GM18520 (cell line): ENCODE measurements at regions not wholly inside any gene's neighbourhood (a gene's known extent, or its start where the extent isn't known, plus 50 kb on each side); places are given as distances from the start of the nearest gene placed in this dataset.

Experiments
- ATAC-seq: cut with Tn5 transposase; IDR thresholded peaks from one replicate; pipeline ENCODE4 v1.9.1; 2021; ENCODE audit not compliant: unreplicated experiment

- ATAC-seq = no peak
Observed at GRCh38 chr6:105595829-105596228, 192.9 kb upstream of the PREP start.

- ATAC-seq = no peak
Observed at GRCh38 chr6:105594821-105595220, 191.9 kb upstream of the PREP start.

GRCh38 chr6:105593805-105594671 lies 191.2 kb upstream of the PREP start:
- ATAC-seq = no peak

GRCh38 chr6:105593056-105593690 lies 190.3 kb upstream of the PREP start:
- no peak for ATAC-seq

GRCh38 chr6:105592329-105592728 lies 189.4 kb upstream of the PREP start:
- ATAC-seq = no peak

GRCh38 chr6:105591053-105591452 lies 188.2 kb upstream of the PREP start:
- ATAC-seq = peak; percentile 79

GRCh38 chr6:105588123-105588710 lies 185.3 kb upstream of the PREP start:
- ATAC-seq = no peak

- no peak for ATAC-seq
Observed at GRCh38 chr6:105587349-105588122, 184.7 kb upstream of the PREP start.

GRCh38 chr6:105578179-105578707 lies 175.4 kb upstream of the PREP start:
- no peak for ATAC-seq

GRCh38 chr6:105573556-105573955 lies 170.7 kb upstream of the PREP start:
- no peak for ATAC-seq

- ATAC-seq = no peak
Observed at GRCh38 chr6:105573138-105573537, 170.3 kb upstream of the PREP start.

- ATAC-seq = no peak
Observed at GRCh38 chr6:105570416-105570815, 167.5 kb upstream of the PREP start.

- no peak for ATAC-seq
Observed at GRCh38 chr6:105569706-105570105, 166.8 kb upstream of the PREP start.

- ATAC-seq = no peak
Observed at GRCh38 chr6:105568751-105569150, 165.9 kb upstream of the PREP start.

GRCh38 chr6:105568142-105568541 lies 165.3 kb upstream of the PREP start:
- ATAC-seq = no peak

GRCh38 chr6:105567140-105567539 lies 164.3 kb upstream of the PREP start:
- no peak for ATAC-seq

GRCh38 chr6:105566503-105566902 lies 163.6 kb upstream of the PREP start:
- no peak for ATAC-seq

- no peak for ATAC-seq
Observed at GRCh38 chr6:105564121-105564902, 161.4 kb upstream of the PREP start.

- no peak for ATAC-seq
Observed at GRCh38 chr6:105562027-105562426, 159.1 kb upstream of the PREP start.

GRCh38 chr6:105561486-105561885 lies 158.6 kb upstream of the PREP start:
- ATAC-seq = no peak
